GM12878 (cell line): ENCODE measurements at regions not wholly inside any gene's neighbourhood (a gene's known extent, or its start where the extent isn't known, plus 50 kb on each side); places are given as distances from the start of the nearest gene placed in this dataset.

Experiments
- BRCA1 ChIP-seq: IDR thresholded peaks from 2 replicates; pipeline ENCODE4 v1.6.1; 2011; ENCODE audit warnings: low read depth, low read length, improper control_type of control experiment
- HCFC1 ChIP-seq: fragments of 150-350 bp; IDR thresholded peaks from 2 replicates; pipeline ENCODE4 v1.6.1; 2014; ENCODE audit warnings: low read length
- TF ChIP-seq, protein P1 (sequence below), 3 experiments: IDR thresholded peaks in 2 of 3; conservative IDR thresholded peaks in 1 of 3; 2 replicates each; pipeline ENCODE4 v1.5.1; 2011; ENCODE audit warnings: low read depth in 3 of 3, low read length in 3 of 3, mild to moderate bottlenecking in 3 of 3, control low read depth in 2 of 3, moderate library complexity in 2 of 3, inconsistent platforms in 1 of 3, mixed read lengths in 1 of 3; ENCODE audit not compliant: control insufficient read depth in 2 of 3, insufficient read depth in 1 of 3; ENCODE audit errors: extremely low read depth in 1 of 3
- TF ChIP-seq, protein P2 (sequence below): fragments of 450-650 bp; IDR thresholded peaks from 2 replicates; pipeline ENCODE4 v1.6.1; 2017; ENCODE audit warnings: borderline replicate concordance
- TF ChIP-seq, protein P3 (sequence below): IDR thresholded peaks from 2 replicates; pipeline ENCODE4 v1.6.1; 2012; ENCODE audit warnings: mild to moderate bottlenecking, low read depth, low read length
- TF ChIP-seq, protein P4 (sequence below): fragments of 450-650 bp; IDR thresholded peaks from 2 replicates; pipeline ENCODE4 v1.6.1; 2016; ENCODE audit warnings: mild to moderate bottlenecking

DNA sequence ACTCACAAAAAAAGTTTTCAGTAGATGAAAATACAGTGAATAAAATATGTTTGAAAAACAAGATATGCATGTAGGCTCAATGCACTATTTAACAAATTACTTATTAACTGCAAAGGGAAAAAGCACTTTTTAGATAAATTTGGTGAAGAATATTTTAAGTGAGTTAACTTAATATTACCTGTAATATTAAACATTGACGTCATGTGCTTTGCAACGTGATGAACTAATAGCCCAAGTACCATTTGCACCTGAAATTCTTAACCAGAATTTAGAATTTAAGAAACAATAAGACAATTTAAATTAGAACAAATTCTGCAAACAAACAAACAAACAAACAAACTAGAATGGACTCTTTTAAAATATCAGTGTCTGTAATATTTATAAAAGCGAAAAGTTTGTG, 659.0 kb upstream of the NOVA1 start (continued):
- TF ChIP-seq, protein P1, sequence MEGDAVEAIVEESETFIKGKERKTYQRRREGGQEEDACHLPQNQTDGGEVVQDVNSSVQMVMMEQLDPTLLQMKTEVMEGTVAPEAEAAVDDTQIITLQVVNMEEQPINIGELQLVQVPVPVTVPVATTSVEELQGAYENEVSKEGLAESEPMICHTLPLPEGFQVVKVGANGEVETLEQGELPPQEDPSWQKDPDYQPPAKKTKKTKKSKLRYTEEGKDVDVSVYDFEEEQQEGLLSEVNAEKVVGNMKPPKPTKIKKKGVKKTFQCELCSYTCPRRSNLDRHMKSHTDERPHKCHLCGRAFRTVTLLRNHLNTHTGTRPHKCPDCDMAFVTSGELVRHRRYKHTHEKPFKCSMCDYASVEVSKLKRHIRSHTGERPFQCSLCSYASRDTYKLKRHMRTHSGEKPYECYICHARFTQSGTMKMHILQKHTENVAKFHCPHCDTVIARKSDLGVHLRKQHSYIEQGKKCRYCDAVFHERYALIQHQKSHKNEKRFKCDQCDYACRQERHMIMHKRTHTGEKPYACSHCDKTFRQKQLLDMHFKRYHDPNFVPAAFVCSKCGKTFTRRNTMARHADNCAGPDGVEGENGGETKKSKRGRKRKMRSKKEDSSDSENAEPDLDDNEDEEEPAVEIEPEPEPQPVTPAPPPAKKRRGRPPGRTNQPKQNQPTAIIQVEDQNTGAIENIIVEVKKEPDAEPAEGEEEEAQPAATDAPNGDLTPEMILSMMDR (IDR thresholded peaks at IDR 0.05 in 2 of 3, conservative IDR thresholded peaks at IDR 0.05 in 1 of 3; ENCODE audit: control insufficient read depth in 2 of 3, extremely low read depth in 1 of 3, insufficient read depth in 1 of 3, low read depth in 3 of 3, low read length in 3 of 3): no peak
- TF ChIP-seq, protein P2, sequence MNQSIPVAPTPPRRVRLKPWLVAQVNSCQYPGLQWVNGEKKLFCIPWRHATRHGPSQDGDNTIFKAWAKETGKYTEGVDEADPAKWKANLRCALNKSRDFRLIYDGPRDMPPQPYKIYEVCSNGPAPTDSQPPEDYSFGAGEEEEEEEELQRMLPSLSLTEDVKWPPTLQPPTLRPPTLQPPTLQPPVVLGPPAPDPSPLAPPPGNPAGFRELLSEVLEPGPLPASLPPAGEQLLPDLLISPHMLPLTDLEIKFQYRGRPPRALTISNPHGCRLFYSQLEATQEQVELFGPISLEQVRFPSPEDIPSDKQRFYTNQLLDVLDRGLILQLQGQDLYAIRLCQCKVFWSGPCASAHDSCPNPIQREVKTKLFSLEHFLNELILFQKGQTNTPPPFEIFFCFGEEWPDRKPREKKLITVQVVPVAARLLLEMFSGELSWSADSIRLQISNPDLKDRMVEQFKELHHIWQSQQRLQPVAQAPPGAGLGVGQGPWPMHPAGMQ: no peak
- no peak for TF ChIP-seq BRCA1
- TF ChIP-seq, protein P3, sequence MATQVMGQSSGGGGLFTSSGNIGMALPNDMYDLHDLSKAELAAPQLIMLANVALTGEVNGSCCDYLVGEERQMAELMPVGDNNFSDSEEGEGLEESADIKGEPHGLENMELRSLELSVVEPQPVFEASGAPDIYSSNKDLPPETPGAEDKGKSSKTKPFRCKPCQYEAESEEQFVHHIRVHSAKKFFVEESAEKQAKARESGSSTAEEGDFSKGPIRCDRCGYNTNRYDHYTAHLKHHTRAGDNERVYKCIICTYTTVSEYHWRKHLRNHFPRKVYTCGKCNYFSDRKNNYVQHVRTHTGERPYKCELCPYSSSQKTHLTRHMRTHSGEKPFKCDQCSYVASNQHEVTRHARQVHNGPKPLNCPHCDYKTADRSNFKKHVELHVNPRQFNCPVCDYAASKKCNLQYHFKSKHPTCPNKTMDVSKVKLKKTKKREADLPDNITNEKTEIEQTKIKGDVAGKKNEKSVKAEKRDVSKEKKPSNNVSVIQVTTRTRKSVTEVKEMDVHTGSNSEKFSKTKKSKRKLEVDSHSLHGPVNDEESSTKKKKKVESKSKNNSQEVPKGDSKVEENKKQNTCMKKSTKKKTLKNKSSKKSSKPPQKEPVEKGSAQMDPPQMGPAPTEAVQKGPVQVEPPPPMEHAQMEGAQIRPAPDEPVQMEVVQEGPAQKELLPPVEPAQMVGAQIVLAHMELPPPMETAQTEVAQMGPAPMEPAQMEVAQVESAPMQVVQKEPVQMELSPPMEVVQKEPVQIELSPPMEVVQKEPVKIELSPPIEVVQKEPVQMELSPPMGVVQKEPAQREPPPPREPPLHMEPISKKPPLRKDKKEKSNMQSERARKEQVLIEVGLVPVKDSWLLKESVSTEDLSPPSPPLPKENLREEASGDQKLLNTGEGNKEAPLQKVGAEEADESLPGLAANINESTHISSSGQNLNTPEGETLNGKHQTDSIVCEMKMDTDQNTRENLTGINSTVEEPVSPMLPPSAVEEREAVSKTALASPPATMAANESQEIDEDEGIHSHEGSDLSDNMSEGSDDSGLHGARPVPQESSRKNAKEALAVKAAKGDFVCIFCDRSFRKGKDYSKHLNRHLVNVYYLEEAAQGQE: no peak
- TF ChIP-seq HCFC1: no peak
- TF ChIP-seq, protein P4, sequence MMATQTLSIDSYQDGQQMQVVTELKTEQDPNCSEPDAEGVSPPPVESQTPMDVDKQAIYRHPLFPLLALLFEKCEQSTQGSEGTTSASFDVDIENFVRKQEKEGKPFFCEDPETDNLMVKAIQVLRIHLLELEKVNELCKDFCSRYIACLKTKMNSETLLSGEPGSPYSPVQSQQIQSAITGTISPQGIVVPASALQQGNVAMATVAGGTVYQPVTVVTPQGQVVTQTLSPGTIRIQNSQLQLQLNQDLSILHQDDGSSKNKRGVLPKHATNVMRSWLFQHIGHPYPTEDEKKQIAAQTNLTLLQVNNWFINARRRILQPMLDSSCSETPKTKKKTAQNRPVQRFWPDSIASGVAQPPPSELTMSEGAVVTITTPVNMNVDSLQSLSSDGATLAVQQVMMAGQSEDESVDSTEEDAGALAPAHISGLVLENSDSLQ: no peak
